Keratinocyte (primary cell): ENCODE measurements at regions not wholly inside any gene's neighbourhood (a gene's known extent, or its start where the extent isn't known, plus 50 kb on each side); places are given as distances from the start of the nearest gene placed in this dataset.

ENCODE experiments used
- CTCF ChIP-seq, 3 experiments: IDR thresholded peaks in 1 of 3; conservative IDR thresholded peaks in 1 of 3; optimal IDR thresholded peaks in 1 of 3; 2 replicates in 2 of 3; 3 replicates in 1 of 3; pipeline versions ENCODE3 to v1.5.1; 2011; ENCODE audit warnings: low read length in 3 of 3, mild to moderate bottlenecking in 3 of 3, moderate library complexity in 2 of 3, control low read depth in 1 of 3, inconsistent platforms in 1 of 3; ENCODE audit not compliant: insufficient read depth in 2 of 3; ENCODE audit errors: extremely low read depth in 1 of 3
- EZH2 ChIP-seq: IDR thresholded peaks from one replicate; pipeline ENCODE4 v1.6.1; 2012; ENCODE audit warnings: inconsistent platforms, mild to moderate bottlenecking, low read length, moderate library complexity

- TF ChIP-seq CTCF (optimal IDR thresholded peaks at IDR 0.05 in 1 of 3, IDR thresholded peaks at IDR 0.05 in 1 of 3, conservative IDR thresholded peaks at IDR 0.05 in 1 of 3; ENCODE audit: extremely low read depth in 1 of 3, insufficient read depth in 2 of 3, low read length in 3 of 3) (no peak), EZH2 (no peak)
Measured at GRCh38 chr2:88829607-88830463, 138.4 kb downstream of the RPIA start.
